ENCODE measurements at regions not wholly inside any gene's neighbourhood (a gene's known extent, or its start where the extent isn't known, plus 50 kb on each side); places are given as distances from the start of the nearest gene placed in this dataset.
A peak's percentile ranks its signal among the peaks of the same experiment; 100 is the strongest.

DNA sequence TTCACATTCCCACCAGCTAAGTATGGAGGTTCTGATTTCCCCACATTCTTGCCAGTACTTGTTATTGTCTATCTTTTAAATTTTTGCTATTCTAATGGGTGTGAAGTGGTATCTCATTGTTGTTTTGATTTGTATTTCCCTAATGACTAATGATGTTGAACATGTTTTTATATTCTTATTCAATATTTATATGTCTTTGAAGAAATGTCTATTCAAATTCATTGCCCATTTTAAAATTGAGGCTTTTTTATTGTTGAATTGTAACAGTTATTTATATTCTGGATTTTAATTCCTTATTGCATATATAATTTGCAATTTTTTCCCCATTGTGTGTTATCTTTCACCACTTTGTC lies 255.3 kb downstream of the EDEM1 start:
- no peak overlapping the region for H3K4me2 ChIP-seq (ENCODE audit: insufficient read depth, low read length)
- ChIA-PET POLR2A (interaction anchor here (0.6 to 1.9 kb wide), 2 partner anchors 14 to 54 kb away, joined by 3 to 8 read pairs; no protein-coding TSS in a partner anchor), CTCF (ENCODE audit: low intra/inter-chr PET ratio) (no interaction called here)
- ATAC-seq: no peak
- intact Hi-C loops (cut with micrococcal nuclease) (loop anchor here (1.0 kb wide), 1 partner anchor 34 kb away; no protein-coding TSS in a partner anchor), in situ Hi-C loops (cut with MboI) (no loop called here)
- no peaks in the 10 kb centered on the region for H4K20me1 ChIP-seq (replicated peaks; ENCODE audit: control insufficient read depth, insufficient read depth, low read length)
- no peaks in the 10 kb centered on the region for H3K79me2 ChIP-seq (ENCODE audit: control insufficient read depth, insufficient read depth, low read length)
- no peaks in the 10 kb centered on the region for H3K27me3 ChIP-seq (ENCODE audit: control insufficient read depth in 2 of 2, insufficient read depth in 2 of 2, low read length in 2 of 2)
- peaks cover 0 to 29% of the 10 kb centered on the region in 2 experiments; a peak in 4 of 5 replicates for H3K4me1 ChIP-seq (replicated peaks in 1 of 2; ENCODE audit: control insufficient read depth in 2 of 2, insufficient read depth in 2 of 2, low read length in 2 of 2)
- H3K9me1 ChIP-seq (ENCODE audit: control insufficient read depth, insufficient read depth, low read length): no peaks in the 10 kb centered on the region
- H3K9me3 ChIP-seq (replicated peaks; ENCODE audit: control insufficient read depth, insufficient read depth, low read depth, low read length): peaks cover 5% of the 10 kb centered on the region; the same call in 1 of the 2 replicates
- DNase-seq (ENCODE audit: extremely low read depth in 1 of 4, low spot score in 3 of 4): no peak
- no peak overlapping the region for H3K4me3 ChIP-seq
- H3K9ac ChIP-seq (ENCODE audit: insufficient read depth in 1 of 2, low read depth in 2 of 2, low read length in 2 of 2): no peak overlapping the region
- FAIRE-seq: no peak
- BruUV-seq (replicated peaks): no TSS peak
- peak overlapping the region; percentile 72; the same call in 2 of the 3 replicates for H3K27ac ChIP-seq (ENCODE audit: extremely low read depth, low read depth, low read length)
- no peaks in the 10 kb centered on the region for H3K36me3 ChIP-seq (ENCODE audit: control insufficient read depth, insufficient read depth, low read length)
- H2AFZ ChIP-seq (ENCODE audit: low read depth, low read length): peak overlapping the region; percentile 75; the same call in 1 of the 2 replicates
- TF ChIP-seq SNRNP70 (optimal IDR thresholded peaks at IDR 0.05; ENCODE audit: low read depth, low read length) (no peak), HLTF (IDR thresholded peaks at IDR 0.05) (peak; percentile 48; the same call in 1 of the 2 replicates)
- TF ChIP-seq, protein P1, sequence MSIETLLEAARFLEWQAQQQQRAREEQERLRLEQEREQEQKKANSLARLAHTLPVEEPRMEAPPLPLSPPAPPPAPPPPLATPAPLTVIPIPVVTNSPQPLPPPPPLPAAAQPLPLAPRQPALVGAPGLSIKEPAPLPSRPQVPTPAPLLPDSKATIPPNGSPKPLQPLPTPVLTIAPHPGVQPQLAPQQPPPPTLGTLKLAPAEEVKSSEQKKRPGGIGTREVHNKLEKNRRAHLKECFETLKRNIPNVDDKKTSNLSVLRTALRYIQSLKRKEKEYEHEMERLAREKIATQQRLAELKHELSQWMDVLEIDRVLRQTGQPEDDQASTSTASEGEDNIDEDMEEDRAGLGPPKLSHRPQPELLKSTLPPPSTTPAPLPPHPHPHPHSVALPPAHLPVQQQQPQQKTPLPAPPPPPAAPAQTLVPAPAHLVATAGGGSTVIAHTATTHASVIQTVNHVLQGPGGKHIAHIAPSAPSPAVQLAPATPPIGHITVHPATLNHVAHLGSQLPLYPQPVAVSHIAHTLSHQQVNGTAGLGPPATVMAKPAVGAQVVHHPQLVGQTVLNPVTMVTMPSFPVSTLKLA (conservative IDR thresholded peaks at IDR 0.05): peak in 1 of 2 experiments; percentile 28; a peak in 1 of 4 replicates
- TF ChIP-seq, protein P2, sequence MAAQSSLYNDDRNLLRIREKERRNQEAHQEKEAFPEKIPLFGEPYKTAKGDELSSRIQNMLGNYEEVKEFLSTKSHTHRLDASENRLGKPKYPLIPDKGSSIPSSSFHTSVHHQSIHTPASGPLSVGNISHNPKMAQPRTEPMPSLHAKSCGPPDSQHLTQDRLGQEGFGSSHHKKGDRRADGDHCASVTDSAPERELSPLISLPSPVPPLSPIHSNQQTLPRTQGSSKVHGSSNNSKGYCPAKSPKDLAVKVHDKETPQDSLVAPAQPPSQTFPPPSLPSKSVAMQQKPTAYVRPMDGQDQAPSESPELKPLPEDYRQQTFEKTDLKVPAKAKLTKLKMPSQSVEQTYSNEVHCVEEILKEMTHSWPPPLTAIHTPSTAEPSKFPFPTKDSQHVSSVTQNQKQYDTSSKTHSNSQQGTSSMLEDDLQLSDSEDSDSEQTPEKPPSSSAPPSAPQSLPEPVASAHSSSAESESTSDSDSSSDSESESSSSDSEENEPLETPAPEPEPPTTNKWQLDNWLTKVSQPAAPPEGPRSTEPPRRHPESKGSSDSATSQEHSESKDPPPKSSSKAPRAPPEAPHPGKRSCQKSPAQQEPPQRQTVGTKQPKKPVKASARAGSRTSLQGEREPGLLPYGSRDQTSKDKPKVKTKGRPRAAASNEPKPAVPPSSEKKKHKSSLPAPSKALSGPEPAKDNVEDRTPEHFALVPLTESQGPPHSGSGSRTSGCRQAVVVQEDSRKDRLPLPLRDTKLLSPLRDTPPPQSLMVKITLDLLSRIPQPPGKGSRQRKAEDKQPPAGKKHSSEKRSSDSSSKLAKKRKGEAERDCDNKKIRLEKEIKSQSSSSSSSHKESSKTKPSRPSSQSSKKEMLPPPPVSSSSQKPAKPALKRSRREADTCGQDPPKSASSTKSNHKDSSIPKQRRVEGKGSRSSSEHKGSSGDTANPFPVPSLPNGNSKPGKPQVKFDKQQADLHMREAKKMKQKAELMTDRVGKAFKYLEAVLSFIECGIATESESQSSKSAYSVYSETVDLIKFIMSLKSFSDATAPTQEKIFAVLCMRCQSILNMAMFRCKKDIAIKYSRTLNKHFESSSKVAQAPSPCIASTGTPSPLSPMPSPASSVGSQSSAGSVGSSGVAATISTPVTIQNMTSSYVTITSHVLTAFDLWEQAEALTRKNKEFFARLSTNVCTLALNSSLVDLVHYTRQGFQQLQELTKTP (IDR thresholded peaks at IDR 0.05; ENCODE audit: low read depth in 1 of 2, partially characterized antibody in 2 of 2): peak in 1 of 2 experiments; percentile 63
- TF ChIP-seq, protein P3, sequence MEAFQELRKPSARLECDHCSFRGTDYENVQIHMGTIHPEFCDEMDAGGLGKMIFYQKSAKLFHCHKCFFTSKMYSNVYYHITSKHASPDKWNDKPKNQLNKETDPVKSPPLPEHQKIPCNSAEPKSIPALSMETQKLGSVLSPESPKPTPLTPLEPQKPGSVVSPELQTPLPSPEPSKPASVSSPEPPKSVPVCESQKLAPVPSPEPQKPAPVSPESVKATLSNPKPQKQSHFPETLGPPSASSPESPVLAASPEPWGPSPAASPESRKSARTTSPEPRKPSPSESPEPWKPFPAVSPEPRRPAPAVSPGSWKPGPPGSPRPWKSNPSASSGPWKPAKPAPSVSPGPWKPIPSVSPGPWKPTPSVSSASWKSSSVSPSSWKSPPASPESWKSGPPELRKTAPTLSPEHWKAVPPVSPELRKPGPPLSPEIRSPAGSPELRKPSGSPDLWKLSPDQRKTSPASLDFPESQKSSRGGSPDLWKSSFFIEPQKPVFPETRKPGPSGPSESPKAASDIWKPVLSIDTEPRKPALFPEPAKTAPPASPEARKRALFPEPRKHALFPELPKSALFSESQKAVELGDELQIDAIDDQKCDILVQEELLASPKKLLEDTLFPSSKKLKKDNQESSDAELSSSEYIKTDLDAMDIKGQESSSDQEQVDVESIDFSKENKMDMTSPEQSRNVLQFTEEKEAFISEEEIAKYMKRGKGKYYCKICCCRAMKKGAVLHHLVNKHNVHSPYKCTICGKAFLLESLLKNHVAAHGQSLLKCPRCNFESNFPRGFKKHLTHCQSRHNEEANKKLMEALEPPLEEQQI (IDR thresholded peaks at IDR 0.05): 0 out of 2 replicates have a peak, but pooled peaks have one; percentile 71
